Left renal cortex interstitium (tissue), 4 donors: ENCODE measurements at regions not wholly inside any gene's neighbourhood (a gene's known extent, or its start where the extent isn't known, plus 50 kb on each side); places are given as distances from the start of the nearest gene placed in this dataset.
"Not testable (repeated sequence)": the region's sequence is repeated elsewhere in the genome, so short reads cannot be mapped to it uniquely, and the experiment has no call there.

Experiments used
- DNase-seq, 4 donors: peaks; one replicate each; pipeline ENCODE4 v3.0.0-alpha.2; 2013; ENCODE audit warnings: low read depth in 4 of 4, low spot score in 2 of 4, missing footprints in 1 of 4

- DNase-seq, result not testable (repeated sequence)
These were observed 366.4 kb downstream of the TMEM121 start for GRCh38 chr14:105892453-105893441.

GRCh38 chr14:105893686-105894085 lies 367.3 kb downstream of the TMEM121 start:
- DNase-seq, result not testable (repeated sequence)

GRCh38 chr14:105894125-105894977 lies 368.0 kb downstream of the TMEM121 start:
- DNase-seq, result no peak

GRCh38 chr14:105894978-105895881 lies 368.8 kb downstream of the TMEM121 start:
- DNase-seq, result no peak

- DNase-seq, result not testable (repeated sequence)
These were observed 369.8 kb downstream of the TMEM121 start for GRCh38 chr14:105896206-105896605.

GRCh38 chr14:105896961-105897724 lies 370.8 kb downstream of the TMEM121 start:
- not testable (repeated sequence) for DNase-seq

- DNase-seq, result no peak
These were observed 371.3 kb downstream of the TMEM121 start for GRCh38 chr14:105897725-105898113.

- no peak for DNase-seq
These were observed 372.2 kb downstream of the TMEM121 start for GRCh38 chr14:105898482-105899010.

GRCh38 chr14:105899071-105899641 lies 372.8 kb downstream of the TMEM121 start:
- DNase-seq, result no peak

GRCh38 chr14:105899657-105900397 lies 373.4 kb downstream of the TMEM121 start:
- DNase-seq, result no peak

- DNase-seq, result no peak
These were observed 374.2 kb downstream of the TMEM121 start for GRCh38 chr14:105900398-105901160.

- DNase-seq, result no peak
These were observed 374.8 kb downstream of the TMEM121 start for GRCh38 chr14:105901226-105901625.

GRCh38 chr14:105902131-105902898 lies 375.9 kb downstream of the TMEM121 start:
- DNase-seq, result no peak

GRCh38 chr14:105902899-105903165 lies 376.4 kb downstream of the TMEM121 start:
- not testable (repeated sequence) for DNase-seq

GRCh38 chr14:105903971-105904370 lies 377.6 kb downstream of the TMEM121 start:
- no peak for DNase-seq

- no peak for DNase-seq
These were observed 378.0 kb downstream of the TMEM121 start for GRCh38 chr14:105904379-105904778.

GRCh38 chr14:105905456-105905855 lies 379.1 kb downstream of the TMEM121 start:
- no peak for DNase-seq
